ENCODE measurements at regions not wholly inside any gene's neighbourhood (a gene's known extent, or its start where the extent isn't known, plus 50 kb on each side); places are given as distances from the start of the nearest gene placed in this dataset.

- H3K36me3 Mint-ChIP-seq: peaks cover 10% of the 10 kb centered on the region; the same call in 1 of the 2 replicates
- peaks cover 19% of the 10 kb centered on the region for H3K4me1 Mint-ChIP-seq
- H3K27ac Mint-ChIP-seq: no peak overlapping the region
- POLR2A ChIA-PET: no interaction called here
- ATAC-seq (no peak), DNase-seq (ENCODE audit: low spot score) (no peak)
- CTCF ChIA-PET: no interaction called here
- H3K4me3 Mint-ChIP-seq: no peak overlapping the region
- peaks cover 23% of the 10 kb centered on the region for H3K9me3 Mint-ChIP-seq
- H3K27me3 Mint-ChIP-seq (ENCODE audit: low read depth): peaks cover 91% of the 10 kb centered on the region
- TF ChIP-seq SP1 (CRISPR knock-in tag; conservative IDR thresholded peaks at IDR 0.05) (no peak), ESRRA (CRISPR knock-in tag; IDR thresholded peaks at IDR 0.05; ENCODE audit: borderline replicate concordance) (no peak), FOXK1 (CRISPR knock-in tag; IDR thresholded peaks at IDR 0.05) (no peak), MYBL2 (CRISPR knock-in tag; IDR thresholded peaks at IDR 0.05) (no peak), ELF4 (CRISPR knock-in tag; IDR thresholded peaks at IDR 0.05; ENCODE audit: low read depth) (no peak), GABPB1 (CRISPR knock-in tag; IDR thresholded peaks at IDR 0.05) (no peak), PREB (CRISPR knock-in tag; IDR thresholded peaks at IDR 0.05; ENCODE audit: borderline replicate concordance) (no peak), SMAD3 (CRISPR knock-in tag; IDR thresholded peaks at IDR 0.05; ENCODE audit: borderline replicate concordance) (no peak), MXD4 (CRISPR knock-in tag; IDR thresholded peaks at IDR 0.05; ENCODE audit: borderline replicate concordance) (no peak), ZBTB43 (CRISPR knock-in tag; IDR thresholded peaks at IDR 0.05) (no peak), HMGXB4 (CRISPR knock-in tag; IDR thresholded peaks at IDR 0.05) (no peak), ZNF532 (CRISPR knock-in tag; IDR thresholded peaks at IDR 0.05; ENCODE audit: borderline replicate concordance) (no peak), PRRX2 (CRISPR knock-in tag; IDR thresholded peaks at IDR 0.05) (no peak), TP53 (CRISPR knock-in tag; IDR thresholded peaks at IDR 0.05) (no peak), NFYB (CRISPR knock-in tag; conservative IDR thresholded peaks at IDR 0.05; ENCODE audit: low read depth) (no peak)
- TF ChIP-seq, protein P1, sequence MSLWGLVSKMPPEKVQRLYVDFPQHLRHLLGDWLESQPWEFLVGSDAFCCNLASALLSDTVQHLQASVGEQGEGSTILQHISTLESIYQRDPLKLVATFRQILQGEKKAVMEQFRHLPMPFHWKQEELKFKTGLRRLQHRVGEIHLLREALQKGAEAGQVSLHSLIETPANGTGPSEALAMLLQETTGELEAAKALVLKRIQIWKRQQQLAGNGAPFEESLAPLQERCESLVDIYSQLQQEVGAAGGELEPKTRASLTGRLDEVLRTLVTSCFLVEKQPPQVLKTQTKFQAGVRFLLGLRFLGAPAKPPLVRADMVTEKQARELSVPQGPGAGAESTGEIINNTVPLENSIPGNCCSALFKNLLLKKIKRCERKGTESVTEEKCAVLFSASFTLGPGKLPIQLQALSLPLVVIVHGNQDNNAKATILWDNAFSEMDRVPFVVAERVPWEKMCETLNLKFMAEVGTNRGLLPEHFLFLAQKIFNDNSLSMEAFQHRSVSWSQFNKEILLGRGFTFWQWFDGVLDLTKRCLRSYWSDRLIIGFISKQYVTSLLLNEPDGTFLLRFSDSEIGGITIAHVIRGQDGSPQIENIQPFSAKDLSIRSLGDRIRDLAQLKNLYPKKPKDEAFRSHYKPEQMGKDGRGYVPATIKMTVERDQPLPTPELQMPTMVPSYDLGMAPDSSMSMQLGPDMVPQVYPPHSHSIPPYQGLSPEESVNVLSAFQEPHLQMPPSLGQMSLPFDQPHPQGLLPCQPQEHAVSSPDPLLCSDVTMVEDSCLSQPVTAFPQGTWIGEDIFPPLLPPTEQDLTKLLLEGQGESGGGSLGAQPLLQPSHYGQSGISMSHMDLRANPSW (CRISPR knock-in tag; conservative IDR thresholded peaks at IDR 0.05; ENCODE audit: low read depth): no peak
- TF ChIP-seq, protein P2, sequence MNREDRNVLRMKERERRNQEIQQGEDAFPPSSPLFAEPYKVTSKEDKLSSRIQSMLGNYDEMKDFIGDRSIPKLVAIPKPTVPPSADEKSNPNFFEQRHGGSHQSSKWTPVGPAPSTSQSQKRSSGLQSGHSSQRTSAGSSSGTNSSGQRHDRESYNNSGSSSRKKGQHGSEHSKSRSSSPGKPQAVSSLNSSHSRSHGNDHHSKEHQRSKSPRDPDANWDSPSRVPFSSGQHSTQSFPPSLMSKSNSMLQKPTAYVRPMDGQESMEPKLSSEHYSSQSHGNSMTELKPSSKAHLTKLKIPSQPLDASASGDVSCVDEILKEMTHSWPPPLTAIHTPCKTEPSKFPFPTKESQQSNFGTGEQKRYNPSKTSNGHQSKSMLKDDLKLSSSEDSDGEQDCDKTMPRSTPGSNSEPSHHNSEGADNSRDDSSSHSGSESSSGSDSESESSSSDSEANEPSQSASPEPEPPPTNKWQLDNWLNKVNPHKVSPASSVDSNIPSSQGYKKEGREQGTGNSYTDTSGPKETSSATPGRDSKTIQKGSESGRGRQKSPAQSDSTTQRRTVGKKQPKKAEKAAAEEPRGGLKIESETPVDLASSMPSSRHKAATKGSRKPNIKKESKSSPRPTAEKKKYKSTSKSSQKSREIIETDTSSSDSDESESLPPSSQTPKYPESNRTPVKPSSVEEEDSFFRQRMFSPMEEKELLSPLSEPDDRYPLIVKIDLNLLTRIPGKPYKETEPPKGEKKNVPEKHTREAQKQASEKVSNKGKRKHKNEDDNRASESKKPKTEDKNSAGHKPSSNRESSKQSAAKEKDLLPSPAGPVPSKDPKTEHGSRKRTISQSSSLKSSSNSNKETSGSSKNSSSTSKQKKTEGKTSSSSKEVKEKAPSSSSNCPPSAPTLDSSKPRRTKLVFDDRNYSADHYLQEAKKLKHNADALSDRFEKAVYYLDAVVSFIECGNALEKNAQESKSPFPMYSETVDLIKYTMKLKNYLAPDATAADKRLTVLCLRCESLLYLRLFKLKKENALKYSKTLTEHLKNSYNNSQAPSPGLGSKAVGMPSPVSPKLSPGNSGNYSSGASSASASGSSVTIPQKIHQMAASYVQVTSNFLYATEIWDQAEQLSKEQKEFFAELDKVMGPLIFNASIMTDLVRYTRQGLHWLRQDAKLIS (CRISPR knock-in tag; IDR thresholded peaks at IDR 0.05; ENCODE audit: borderline replicate concordance): no peak
- TF ChIP-seq, protein P3, sequence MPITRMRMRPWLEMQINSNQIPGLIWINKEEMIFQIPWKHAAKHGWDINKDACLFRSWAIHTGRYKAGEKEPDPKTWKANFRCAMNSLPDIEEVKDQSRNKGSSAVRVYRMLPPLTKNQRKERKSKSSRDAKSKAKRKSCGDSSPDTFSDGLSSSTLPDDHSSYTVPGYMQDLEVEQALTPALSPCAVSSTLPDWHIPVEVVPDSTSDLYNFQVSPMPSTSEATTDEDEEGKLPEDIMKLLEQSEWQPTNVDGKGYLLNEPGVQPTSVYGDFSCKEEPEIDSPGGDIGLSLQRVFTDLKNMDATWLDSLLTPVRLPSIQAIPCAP (CRISPR knock-in tag; IDR thresholded peaks at IDR 0.05): no peak
These were observed 612.9 kb upstream of the IGFBP3 start for GRCh38 chr7:46533946-46534345.
